Upper lobe of left lung (tissue), 4 donors: ENCODE measurements at regions not wholly inside any gene's neighbourhood (a gene's known extent, or its start where the extent isn't known, plus 50 kb on each side); places are given as distances from the start of the nearest gene placed in this dataset.

ENCODE experiments used
- EP300 ChIP-seq, 4 donors: sonication (generic); formaldehyde crosslinking; IDR thresholded peaks; one replicate each; pipeline ENCODE4 v1.5.1; 2017; ENCODE audit warnings: antibody characterized with exemption in 4 of 4, control low read depth in 2 of 4
- POLR2A ChIP-seq, 4 donors: fragments of 450-650 bp; IDR thresholded peaks; one replicate each; pipeline ENCODE4 v1.5.1; 2016 to 2017; ENCODE audit warnings: antibody characterized with exemption in 4 of 4, mild to moderate bottlenecking in 2 of 4
- TF ChIP-seq, protein P1 (sequence below), 6 experiments: fragments of 450-650 bp in 4 of 6; fragments of 200-600 bp in 2 of 6; sonication (generic) in 2 of 6; IDR thresholded peaks; one replicate each; pipeline ENCODE4 v1.5.1; 2016 to 2019; ENCODE audit warnings: antibody characterized with exemption in 6 of 6

DNA sequence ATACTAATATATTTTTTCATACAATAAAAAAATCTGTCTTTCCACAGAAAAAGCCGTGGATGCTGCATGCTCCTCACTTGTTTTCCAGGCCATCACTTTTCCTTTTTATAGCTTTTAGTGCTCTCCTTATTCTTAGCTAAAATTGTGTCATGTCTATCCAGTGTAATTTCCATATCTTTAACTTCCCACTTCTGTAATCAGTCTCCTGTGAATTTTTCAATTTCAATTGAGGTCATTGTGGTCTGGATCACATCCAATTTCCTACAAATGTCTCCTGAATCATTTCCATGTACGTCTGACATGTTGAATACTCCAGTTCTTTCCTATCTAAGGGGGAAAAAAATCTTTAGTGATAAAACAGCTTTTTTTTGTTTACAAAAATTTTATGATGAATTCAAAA lies 838.2 kb upstream of the B3GALT2 start:
- TF ChIP-seq POLR2A (IDR thresholded peaks at IDR 0.05) (no peak), EP300 (IDR thresholded peaks at IDR 0.05) (no peak)
- TF ChIP-seq, protein P1, sequence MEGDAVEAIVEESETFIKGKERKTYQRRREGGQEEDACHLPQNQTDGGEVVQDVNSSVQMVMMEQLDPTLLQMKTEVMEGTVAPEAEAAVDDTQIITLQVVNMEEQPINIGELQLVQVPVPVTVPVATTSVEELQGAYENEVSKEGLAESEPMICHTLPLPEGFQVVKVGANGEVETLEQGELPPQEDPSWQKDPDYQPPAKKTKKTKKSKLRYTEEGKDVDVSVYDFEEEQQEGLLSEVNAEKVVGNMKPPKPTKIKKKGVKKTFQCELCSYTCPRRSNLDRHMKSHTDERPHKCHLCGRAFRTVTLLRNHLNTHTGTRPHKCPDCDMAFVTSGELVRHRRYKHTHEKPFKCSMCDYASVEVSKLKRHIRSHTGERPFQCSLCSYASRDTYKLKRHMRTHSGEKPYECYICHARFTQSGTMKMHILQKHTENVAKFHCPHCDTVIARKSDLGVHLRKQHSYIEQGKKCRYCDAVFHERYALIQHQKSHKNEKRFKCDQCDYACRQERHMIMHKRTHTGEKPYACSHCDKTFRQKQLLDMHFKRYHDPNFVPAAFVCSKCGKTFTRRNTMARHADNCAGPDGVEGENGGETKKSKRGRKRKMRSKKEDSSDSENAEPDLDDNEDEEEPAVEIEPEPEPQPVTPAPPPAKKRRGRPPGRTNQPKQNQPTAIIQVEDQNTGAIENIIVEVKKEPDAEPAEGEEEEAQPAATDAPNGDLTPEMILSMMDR (IDR thresholded peaks at IDR 0.05) = no peak
